ENCODE measurements at regions not wholly inside any gene's neighbourhood (a gene's known extent, or its start where the extent isn't known, plus 50 kb on each side); places are given as distances from the start of the nearest gene placed in this dataset.

DNA sequence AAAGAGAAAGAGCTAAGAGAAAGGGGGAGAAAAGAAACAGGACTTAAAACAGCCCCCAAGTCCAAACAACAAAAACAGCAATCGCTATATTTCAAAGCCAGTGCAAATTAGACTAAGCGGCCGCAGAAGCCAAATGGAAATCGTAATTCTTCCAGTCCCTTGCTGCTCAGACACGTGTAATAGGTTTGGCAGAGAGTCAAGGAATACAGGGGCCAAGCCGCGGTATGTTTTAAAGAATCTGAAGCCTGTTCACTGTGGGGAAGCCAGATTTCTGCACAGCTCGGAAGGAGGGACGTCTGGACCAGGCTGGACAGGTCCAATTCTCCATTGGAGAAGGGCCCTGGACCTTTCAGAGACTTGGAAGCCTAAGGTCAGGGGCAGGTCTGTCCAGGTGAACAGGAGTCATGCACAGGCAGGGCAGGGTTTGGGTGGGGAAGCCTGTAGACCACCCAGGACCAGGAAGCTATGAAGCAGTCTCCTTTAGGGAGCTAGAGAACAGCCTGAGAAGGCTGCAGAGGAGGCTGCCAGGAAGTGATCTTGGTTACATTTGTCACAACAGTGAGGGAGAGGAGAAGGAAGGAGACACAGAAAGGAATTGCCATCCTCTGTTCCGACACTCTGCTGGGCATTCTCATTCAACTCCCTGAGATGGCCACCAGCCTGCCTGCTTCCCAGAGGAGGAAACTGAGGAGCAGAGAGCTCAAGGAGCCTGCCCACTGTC is 265.5 kb upstream of the ISX start (continued):
- TF ChIP-seq, protein P1, sequence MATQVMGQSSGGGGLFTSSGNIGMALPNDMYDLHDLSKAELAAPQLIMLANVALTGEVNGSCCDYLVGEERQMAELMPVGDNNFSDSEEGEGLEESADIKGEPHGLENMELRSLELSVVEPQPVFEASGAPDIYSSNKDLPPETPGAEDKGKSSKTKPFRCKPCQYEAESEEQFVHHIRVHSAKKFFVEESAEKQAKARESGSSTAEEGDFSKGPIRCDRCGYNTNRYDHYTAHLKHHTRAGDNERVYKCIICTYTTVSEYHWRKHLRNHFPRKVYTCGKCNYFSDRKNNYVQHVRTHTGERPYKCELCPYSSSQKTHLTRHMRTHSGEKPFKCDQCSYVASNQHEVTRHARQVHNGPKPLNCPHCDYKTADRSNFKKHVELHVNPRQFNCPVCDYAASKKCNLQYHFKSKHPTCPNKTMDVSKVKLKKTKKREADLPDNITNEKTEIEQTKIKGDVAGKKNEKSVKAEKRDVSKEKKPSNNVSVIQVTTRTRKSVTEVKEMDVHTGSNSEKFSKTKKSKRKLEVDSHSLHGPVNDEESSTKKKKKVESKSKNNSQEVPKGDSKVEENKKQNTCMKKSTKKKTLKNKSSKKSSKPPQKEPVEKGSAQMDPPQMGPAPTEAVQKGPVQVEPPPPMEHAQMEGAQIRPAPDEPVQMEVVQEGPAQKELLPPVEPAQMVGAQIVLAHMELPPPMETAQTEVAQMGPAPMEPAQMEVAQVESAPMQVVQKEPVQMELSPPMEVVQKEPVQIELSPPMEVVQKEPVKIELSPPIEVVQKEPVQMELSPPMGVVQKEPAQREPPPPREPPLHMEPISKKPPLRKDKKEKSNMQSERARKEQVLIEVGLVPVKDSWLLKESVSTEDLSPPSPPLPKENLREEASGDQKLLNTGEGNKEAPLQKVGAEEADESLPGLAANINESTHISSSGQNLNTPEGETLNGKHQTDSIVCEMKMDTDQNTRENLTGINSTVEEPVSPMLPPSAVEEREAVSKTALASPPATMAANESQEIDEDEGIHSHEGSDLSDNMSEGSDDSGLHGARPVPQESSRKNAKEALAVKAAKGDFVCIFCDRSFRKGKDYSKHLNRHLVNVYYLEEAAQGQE (IDR thresholded peaks at IDR 0.05): no peak
- no peak for TF ChIP-seq RXRA (IDR thresholded peaks at IDR 0.05)
- TF ChIP-seq, protein P2, sequence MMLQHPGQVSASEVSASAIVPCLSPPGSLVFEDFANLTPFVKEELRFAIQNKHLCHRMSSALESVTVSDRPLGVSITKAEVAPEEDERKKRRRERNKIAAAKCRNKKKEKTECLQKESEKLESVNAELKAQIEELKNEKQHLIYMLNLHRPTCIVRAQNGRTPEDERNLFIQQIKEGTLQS (IDR thresholded peaks at IDR 0.05): no peak
- no peak for TF ChIP-seq YY1 (IDR thresholded peaks at IDR 0.05)
- TF ChIP-seq GABPA (IDR thresholded peaks at IDR 0.05 in 1 of 2, conservative IDR thresholded peaks at IDR 0.05 in 1 of 2): no peak
- TF ChIP-seq HNF4G (IDR thresholded peaks at IDR 0.05): no peak

DNA sequence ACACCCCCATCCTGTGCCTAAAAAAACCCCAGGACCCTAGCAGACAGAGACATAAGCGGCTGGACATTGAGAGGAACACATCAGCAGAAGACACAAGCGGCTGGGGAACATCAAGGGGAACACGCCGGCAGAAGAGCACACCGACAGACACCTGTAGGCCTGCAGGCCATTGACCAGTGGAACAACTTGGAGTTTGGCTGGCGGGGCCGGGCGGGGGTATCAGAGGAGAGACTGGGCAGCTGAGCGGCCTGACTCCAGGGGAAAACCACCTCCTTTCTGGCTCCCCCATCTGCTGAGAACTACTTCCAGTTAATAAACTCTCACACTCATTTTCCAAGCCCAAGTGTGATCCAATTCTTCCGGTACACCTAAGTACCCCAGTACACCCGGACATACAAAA is 264.7 kb upstream of the ISX start:
- Histone ChIP-seq H3K9me3 (ENCODE audit: control insufficient read depth in 4 of 4, low read length in 3 of 4) (no peaks in the 10 kb centered on the region), H3K36me3 (ENCODE audit: control insufficient read depth in 4 of 4, insufficient read depth in 3 of 4, low read depth in 1 of 4, low read length in 3 of 4) (no peaks in the 10 kb centered on the region), H3K27ac (ENCODE audit: low read depth in 1 of 2, low read length in 2 of 2) (no peak overlapping the region), H3K9ac (ENCODE audit: low read depth in 1 of 2, low read length in 2 of 2) (no peak overlapping the region), H3K27me3 (ENCODE audit: control insufficient read depth in 4 of 4, insufficient read depth in 4 of 4, low read length in 3 of 4) (no peaks in the 10 kb centered on the region), H3K4me3 (ENCODE audit: low read depth in 1 of 3, low read length in 3 of 3) (no peak overlapping the region), H3K4me1 (ENCODE audit: control insufficient read depth in 4 of 4, insufficient read depth in 4 of 4, low read length in 3 of 4) (no peaks in the 10 kb centered on the region)
- TF ChIP-seq RAD21 (IDR thresholded peaks at IDR 0.05) (no peak), TAF1 (conservative IDR thresholded peaks at IDR 0.05) (no peak), EGR1 (IDR thresholded peaks at IDR 0.05; ENCODE audit: low read depth in 2 of 2) (no peak), FOXA1 (IDR thresholded peaks at IDR 0.05) (no peak), GABPA (IDR thresholded peaks at IDR 0.05 in 1 of 2, conservative IDR thresholded peaks at IDR 0.05 in 1 of 2) (no peak), HNF4G (IDR thresholded peaks at IDR 0.05) (no peak)
- TF ChIP-seq, protein P3, sequence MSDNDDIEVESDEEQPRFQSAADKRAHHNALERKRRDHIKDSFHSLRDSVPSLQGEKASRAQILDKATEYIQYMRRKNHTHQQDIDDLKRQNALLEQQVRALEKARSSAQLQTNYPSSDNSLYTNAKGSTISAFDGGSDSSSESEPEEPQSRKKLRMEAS (IDR thresholded peaks at IDR 0.05): no peak
- TF ChIP-seq, protein P1 (IDR thresholded peaks at IDR 0.05): no peak
- TF ChIP-seq, protein P4, sequence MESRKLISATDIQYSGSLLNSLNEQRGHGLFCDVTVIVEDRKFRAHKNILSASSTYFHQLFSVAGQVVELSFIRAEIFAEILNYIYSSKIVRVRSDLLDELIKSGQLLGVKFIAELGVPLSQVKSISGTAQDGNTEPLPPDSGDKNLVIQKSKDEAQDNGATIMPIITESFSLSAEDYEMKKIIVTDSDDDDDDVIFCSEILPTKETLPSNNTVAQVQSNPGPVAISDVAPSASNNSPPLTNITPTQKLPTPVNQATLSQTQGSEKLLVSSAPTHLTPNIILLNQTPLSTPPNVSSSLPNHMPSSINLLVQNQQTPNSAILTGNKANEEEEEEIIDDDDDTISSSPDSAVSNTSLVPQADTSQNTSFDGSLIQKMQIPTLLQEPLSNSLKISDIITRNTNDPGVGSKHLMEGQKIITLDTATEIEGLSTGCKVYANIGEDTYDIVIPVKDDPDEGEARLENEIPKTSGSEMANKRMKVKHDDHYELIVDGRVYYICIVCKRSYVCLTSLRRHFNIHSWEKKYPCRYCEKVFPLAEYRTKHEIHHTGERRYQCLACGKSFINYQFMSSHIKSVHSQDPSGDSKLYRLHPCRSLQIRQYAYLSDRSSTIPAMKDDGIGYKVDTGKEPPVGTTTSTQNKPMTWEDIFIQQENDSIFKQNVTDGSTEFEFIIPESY (IDR thresholded peaks at IDR 0.05): no peak
- TF ChIP-seq, protein P2 (IDR thresholded peaks at IDR 0.05): no peak
- WGBS: 88% methylated on average over 11 of the region's 11 CpGs
- DNase-seq (ENCODE audit: low spot score): no peak
